Mammary epithelial cell (primary cell): ENCODE measurements at regions not wholly inside any gene's neighbourhood (a gene's known extent, or its start where the extent isn't known, plus 50 kb on each side); places are given as distances from the start of the nearest gene placed in this dataset.

ENCODE experiments used
- EZH2 ChIP-seq: IDR thresholded peaks from 2 replicates; pipeline ENCODE4 v1.6.1; 2012; ENCODE audit warnings: low read length, inconsistent platforms, borderline replicate concordance
- TF ChIP-seq, protein P1 (sequence below), 2 donors: IDR thresholded peaks in 1 of 2; conservative IDR thresholded peaks in 1 of 2; 2 replicates each; pipeline ENCODE4 v1.5.1; 2011 to 2012; ENCODE audit warnings: inconsistent platforms in 2 of 2, low read length in 2 of 2, mild to moderate bottlenecking in 2 of 2, control low read depth in 1 of 2, low read depth in 1 of 2; ENCODE audit not compliant: insufficient read depth in 1 of 2; ENCODE audit errors: extremely low read depth in 1 of 2

DNA sequence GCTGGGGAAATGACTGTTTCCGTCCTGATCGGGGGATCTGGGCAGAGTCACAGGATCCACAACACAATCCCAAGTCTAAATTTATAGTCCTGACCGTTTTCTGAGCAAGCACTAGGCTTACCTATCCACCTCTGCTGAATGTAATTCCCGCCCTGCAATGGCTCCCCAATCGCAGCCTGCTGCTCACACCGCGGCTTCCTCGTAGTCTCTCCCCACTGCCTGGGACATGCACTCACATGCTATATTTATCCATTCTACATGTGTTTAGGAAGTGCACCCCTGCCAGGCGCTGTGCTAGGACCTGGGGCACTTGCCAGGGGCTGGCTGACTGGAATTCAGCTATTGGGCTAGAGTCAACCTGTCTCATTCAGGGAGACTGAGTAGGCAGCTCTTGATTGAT lies 246.6 kb upstream of the CSF3R start:
- TF ChIP-seq, protein P1, sequence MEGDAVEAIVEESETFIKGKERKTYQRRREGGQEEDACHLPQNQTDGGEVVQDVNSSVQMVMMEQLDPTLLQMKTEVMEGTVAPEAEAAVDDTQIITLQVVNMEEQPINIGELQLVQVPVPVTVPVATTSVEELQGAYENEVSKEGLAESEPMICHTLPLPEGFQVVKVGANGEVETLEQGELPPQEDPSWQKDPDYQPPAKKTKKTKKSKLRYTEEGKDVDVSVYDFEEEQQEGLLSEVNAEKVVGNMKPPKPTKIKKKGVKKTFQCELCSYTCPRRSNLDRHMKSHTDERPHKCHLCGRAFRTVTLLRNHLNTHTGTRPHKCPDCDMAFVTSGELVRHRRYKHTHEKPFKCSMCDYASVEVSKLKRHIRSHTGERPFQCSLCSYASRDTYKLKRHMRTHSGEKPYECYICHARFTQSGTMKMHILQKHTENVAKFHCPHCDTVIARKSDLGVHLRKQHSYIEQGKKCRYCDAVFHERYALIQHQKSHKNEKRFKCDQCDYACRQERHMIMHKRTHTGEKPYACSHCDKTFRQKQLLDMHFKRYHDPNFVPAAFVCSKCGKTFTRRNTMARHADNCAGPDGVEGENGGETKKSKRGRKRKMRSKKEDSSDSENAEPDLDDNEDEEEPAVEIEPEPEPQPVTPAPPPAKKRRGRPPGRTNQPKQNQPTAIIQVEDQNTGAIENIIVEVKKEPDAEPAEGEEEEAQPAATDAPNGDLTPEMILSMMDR (conservative IDR thresholded peaks at IDR 0.05 in 1 of 2, IDR thresholded peaks at IDR 0.05 in 1 of 2; ENCODE audit: extremely low read depth in 1 of 2, insufficient read depth in 1 of 2, low read depth in 1 of 2, low read length in 2 of 2): no peak
- TF ChIP-seq EZH2: no peak
